Muscle layer of colon (tissue), 2 donors: ENCODE measurements at regions not wholly inside any gene's neighbourhood (a gene's known extent, or its start where the extent isn't known, plus 50 kb on each side); places are given as distances from the start of the nearest gene placed in this dataset.

Source experiments
- H3K27ac ChIP-seq: one replicate; pipeline ENCODE4 v1.7.0; 2013; ENCODE audit warnings: low read depth, mild to moderate bottlenecking, low read length, moderate library complexity
- H3K27me3 ChIP-seq, 2 donors: one replicate each; pipeline ENCODE4 v1.7.0; 2013; ENCODE audit warnings: low read length in 2 of 2, mild to moderate bottlenecking in 2 of 2; ENCODE audit not compliant: insufficient read depth in 2 of 2, control insufficient read depth in 1 of 2
- H3K36me3 ChIP-seq: one replicate; pipeline ENCODE4 v1.7.0; 2013; ENCODE audit warnings: mild to moderate bottlenecking, low read length; ENCODE audit not compliant: insufficient read depth
- H3K4me1 ChIP-seq: one replicate; pipeline ENCODE4 v1.7.0; 2013; ENCODE audit warnings: mild to moderate bottlenecking, low read length; ENCODE audit not compliant: insufficient read depth
- H3K4me3 ChIP-seq, 2 donors: one replicate each; pipeline ENCODE4 v1.7.0; 2013; ENCODE audit warnings: low read length in 2 of 2, low read depth in 1 of 2, mild to moderate bottlenecking in 1 of 2, moderate library complexity in 1 of 2
- H3K9ac ChIP-seq: one replicate; pipeline ENCODE4 v1.7.0; 2013; ENCODE audit warnings: low read length
- H3K9me3 ChIP-seq: one replicate; pipeline ENCODE4 v1.7.0; 2013; ENCODE audit warnings: mild to moderate bottlenecking, low read length
- donor health status: abdominal sarcoma.
- donor health status: Adenocarcinoma of cecum.

- no peak overlapping the region for H3K27ac ChIP-seq
- no peaks in the 10 kb centered on the region for H3K36me3 ChIP-seq
- H3K27me3 ChIP-seq = no peaks in the 10 kb centered on the region
- H3K9ac ChIP-seq = no peak overlapping the region
- H3K4me1 ChIP-seq = peaks cover 4% of the 10 kb centered on the region
- H3K9me3 ChIP-seq = no peaks in the 10 kb centered on the region
- no peak overlapping the region for H3K4me3 ChIP-seq
These were observed 150.8 kb downstream of the ETS2 start for GRCh38 chr21:38956521-38956855.

DNA sequence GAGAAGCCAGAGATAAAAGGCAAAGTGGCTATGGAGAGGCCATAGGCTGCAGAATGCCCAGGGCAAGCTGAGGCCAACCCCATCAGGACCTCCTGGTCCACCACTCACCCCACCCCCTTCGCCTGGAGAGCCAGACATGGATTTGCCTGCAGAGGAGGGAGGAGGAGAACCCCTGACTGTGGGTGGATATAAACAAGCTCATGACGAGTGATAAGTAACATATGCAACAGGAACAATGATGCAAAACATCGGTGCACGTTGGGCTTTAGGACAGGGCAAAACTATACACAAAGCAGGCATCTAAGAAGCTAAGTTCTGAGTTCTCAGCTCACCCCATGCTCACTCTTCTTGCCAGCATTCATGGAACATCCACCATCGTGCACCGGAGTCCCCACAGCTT lies 150.3 kb downstream of the ETS2 start:
- H3K4me1 ChIP-seq = peaks cover 4% of the 10 kb centered on the region
- no peaks in the 10 kb centered on the region for H3K9me3 ChIP-seq
- H3K9ac ChIP-seq = no peak overlapping the region
- no peaks in the 10 kb centered on the region for H3K36me3 ChIP-seq
- no peak overlapping the region for H3K4me3 ChIP-seq
- H3K27ac ChIP-seq = no peak overlapping the region
- no peaks in the 10 kb centered on the region for H3K27me3 ChIP-seq

- Histone ChIP-seq H3K9ac (no peak overlapping the region), H3K36me3 (no peaks in the 10 kb centered on the region), H3K9me3 (no peaks in the 10 kb centered on the region), H3K4me3 (no peak overlapping the region), H3K27ac (no peak overlapping the region), H3K4me1 (peaks cover 4% of the 10 kb centered on the region), H3K27me3 (no peaks in the 10 kb centered on the region)
These were observed 149.8 kb downstream of the ETS2 start for GRCh38 chr21:38955495-38955894.

DNA sequence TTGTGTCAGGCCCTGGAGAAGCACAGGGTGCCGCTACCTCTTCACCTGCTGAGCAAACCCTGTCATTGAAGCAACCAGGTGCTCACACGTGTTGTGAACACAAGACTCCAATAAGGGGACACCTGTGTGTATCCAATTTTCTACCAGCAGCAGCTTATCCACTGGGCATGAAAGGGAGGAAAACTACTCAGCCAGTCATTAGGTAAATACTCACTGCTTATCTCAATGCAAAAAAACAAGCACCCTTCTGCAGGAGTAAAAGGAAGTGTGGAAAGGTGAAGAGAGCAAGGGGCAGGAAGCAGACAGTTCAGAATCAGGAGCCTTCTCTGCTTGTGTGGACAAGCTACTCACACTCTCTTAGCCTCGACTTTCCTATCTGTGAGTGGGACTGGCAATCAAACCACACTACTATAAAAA lies 148.9 kb downstream of the ETS2 start:
- Histone ChIP-seq H3K36me3 (no peaks in the 10 kb centered on the region), H3K9me3 (no peaks in the 10 kb centered on the region), H3K4me1 (peaks cover 4% of the 10 kb centered on the region), H3K27ac (no peak overlapping the region), H3K27me3 (no peaks in the 10 kb centered on the region), H3K9ac (no peak overlapping the region), H3K4me3 (no peak overlapping the region)

- H3K4me3 ChIP-seq = no peak overlapping the region
- H3K4me1 ChIP-seq = peaks cover 1% of the 10 kb centered on the region
- H3K27ac ChIP-seq = no peak overlapping the region
- H3K36me3 ChIP-seq = no peaks in the 10 kb centered on the region
- H3K9ac ChIP-seq = no peak overlapping the region
- H3K9me3 ChIP-seq = no peaks in the 10 kb centered on the region
- no peaks in the 10 kb centered on the region for H3K27me3 ChIP-seq
These were observed 147.8 kb downstream of the ETS2 start for GRCh38 chr21:38953516-38953915.

GRCh38 chr21:38952890-38953289 lies 147.2 kb downstream of the ETS2 start:
- Histone ChIP-seq H3K27me3 (no peaks in the 10 kb centered on the region), H3K4me1 (no peaks in the 10 kb centered on the region), H3K9me3 (no peaks in the 10 kb centered on the region), H3K36me3 (no peaks in the 10 kb centered on the region), H3K27ac (no peak overlapping the region), H3K9ac (no peak overlapping the region), H3K4me3 (no peak overlapping the region)

- H3K36me3 ChIP-seq = no peaks in the 10 kb centered on the region
- H3K9ac ChIP-seq = no peak overlapping the region
- H3K27ac ChIP-seq = no peak overlapping the region
- no peak overlapping the region for H3K4me3 ChIP-seq
- no peaks in the 10 kb centered on the region for H3K4me1 ChIP-seq
- no peaks in the 10 kb centered on the region for H3K27me3 ChIP-seq
- no peaks in the 10 kb centered on the region for H3K9me3 ChIP-seq
These were observed 145.5 kb downstream of the ETS2 start for GRCh38 chr21:38951095-38951730.

DNA sequence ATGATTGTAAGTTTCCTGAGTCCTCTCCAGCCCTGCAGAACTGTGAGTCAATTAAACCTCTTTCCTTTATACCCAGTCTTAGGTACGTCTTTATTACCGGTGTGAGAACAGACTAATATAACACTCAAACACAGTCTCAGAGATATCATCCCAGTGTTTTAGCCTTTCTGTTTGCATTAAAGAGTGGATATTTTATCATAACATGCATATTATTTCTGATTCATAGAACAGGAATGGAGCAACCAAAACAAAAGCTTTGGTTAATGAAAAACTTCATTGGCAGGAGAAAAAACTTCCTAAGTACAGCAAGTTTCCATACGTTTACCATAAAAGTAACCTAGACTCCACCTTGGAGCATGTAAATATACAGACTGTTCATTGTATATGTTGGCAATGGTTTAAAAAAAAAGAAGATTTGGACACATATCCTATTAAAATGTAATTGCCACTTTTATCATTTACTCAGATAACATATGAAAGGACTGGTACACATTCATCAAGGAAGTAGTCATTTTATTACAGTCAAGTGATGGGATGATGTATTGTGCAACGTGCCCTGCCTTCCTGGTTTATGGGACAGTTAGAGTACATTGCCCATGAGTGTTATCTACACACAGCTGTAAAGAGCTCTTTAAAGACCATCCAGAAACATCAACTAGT lies 144.8 kb downstream of the ETS2 start:
- no peaks in the 10 kb centered on the region for H3K36me3 ChIP-seq

GRCh38 chr21:38949070-38949380 lies 143.3 kb downstream of the ETS2 start:
- Histone ChIP-seq H3K9ac (no peak overlapping the region), H3K4me1 (no peaks in the 10 kb centered on the region), H3K27me3 (no peaks in the 10 kb centered on the region), H3K9me3 (no peaks in the 10 kb centered on the region), H3K36me3 (no peaks in the 10 kb centered on the region), H3K27ac (no peak overlapping the region), H3K4me3 (no peak overlapping the region)

More for the DNA sequence above, 144.8 kb downstream of the ETS2 start:
- H3K9ac ChIP-seq = no peak overlapping the region
- no peak overlapping the region for H3K4me3 ChIP-seq
- H3K27me3 ChIP-seq = no peaks in the 10 kb centered on the region
- no peaks in the 10 kb centered on the region for H3K4me1 ChIP-seq
- no peaks in the 10 kb centered on the region for H3K9me3 ChIP-seq
- no peak overlapping the region for H3K27ac ChIP-seq

DNA sequence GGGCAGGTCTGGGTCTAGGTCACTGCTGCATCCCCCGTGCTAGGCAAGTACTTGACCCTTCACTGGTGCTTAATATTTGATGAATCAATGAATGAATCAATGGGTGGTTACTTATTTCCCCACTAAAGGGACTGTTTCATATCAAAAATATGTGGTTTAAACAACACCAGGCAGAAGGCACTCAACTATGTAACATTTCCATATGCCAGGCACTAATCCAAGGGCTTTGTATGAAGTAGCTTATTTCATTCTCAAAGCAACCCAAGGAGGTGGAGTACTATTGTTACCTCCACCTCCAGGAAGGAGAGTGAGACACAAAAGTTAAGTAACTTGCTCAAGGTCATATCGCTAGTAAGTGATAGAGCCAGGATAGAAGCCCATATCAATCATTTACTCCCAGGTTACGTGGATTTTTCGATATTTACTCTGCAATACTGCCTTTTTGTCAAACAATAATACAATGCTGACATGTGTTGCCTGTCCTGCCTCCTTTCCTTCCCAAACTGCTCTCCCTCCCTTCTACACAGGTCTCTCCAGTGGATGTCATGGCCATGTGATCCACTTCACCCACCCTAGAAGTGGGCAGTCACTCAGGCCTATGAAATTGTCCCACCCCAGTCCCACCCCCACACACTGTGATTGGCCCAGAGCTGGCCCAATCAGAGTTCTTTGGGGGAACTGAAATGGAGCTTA lies 142.8 kb downstream of the ETS2 start:
- no peak overlapping the region for H3K27ac ChIP-seq
- H3K4me3 ChIP-seq = no peak overlapping the region

DNA sequence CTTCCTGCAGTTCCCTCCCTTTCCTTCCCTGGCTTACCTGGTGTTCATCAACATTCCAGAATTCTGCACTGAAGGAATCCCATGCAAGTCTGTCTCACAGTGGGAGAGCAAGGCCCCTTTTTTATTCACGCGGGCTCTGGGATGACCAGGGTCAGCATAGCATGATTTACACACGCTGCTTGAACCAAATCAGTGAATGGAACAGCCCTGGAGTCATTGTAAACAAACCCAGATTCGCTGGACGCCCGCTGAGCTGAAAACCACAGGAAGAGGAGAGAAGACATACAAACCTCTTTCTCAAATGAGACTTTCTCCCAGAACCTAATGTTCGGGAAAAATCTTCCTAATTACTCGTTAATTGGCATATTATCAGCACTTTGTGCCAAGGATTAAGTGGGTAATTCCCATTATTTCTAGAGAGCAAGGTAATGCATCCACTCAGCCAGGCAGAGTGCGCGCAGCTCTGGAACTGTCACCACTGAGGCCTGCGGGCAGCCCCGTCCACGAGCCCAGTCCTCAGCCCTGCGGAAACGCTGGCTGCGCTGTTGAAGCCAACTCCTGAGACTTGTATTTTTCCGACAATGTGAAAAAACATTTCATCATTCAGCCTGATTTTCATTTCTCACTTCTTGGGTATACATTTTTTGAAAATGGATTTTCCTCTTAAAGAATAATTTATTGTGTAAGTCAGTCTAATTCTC lies 140.0 kb downstream of the ETS2 start:
- H3K36me3 ChIP-seq = no peaks in the 10 kb centered on the region
- H3K27ac ChIP-seq = no peak overlapping the region
- no peaks in the 10 kb centered on the region for H3K27me3 ChIP-seq
- H3K9me3 ChIP-seq = no peaks in the 10 kb centered on the region
- no peaks in the 10 kb centered on the region for H3K4me1 ChIP-seq
- H3K4me3 ChIP-seq = no peak overlapping the region
- H3K9ac ChIP-seq = no peak overlapping the region

More for the DNA sequence above, 142.8 kb downstream of the ETS2 start:
- Histone ChIP-seq H3K27me3 (no peaks in the 10 kb centered on the region), H3K4me1 (no peaks in the 10 kb centered on the region), H3K9ac (no peak overlapping the region), H3K9me3 (no peaks in the 10 kb centered on the region), H3K36me3 (no peaks in the 10 kb centered on the region)
